Stimulated activated CD8-positive, alpha-beta memory T cell treated with anti-CD3 and anti-CD28 coated beads, Interleukin-7, amount 100 ng/mL, for 24 hours (primary cell): ENCODE measurements at regions not wholly inside any gene's neighbourhood (a gene's known extent, or its start where the extent isn't known, plus 50 kb on each side); places are given as distances from the start of the nearest gene placed in this dataset.

ENCODE experiments used
- DNase-seq: peaks from one replicate; pipeline ENCODE4 v3.0.0-alpha.2; 2020; ENCODE audit warnings: low read depth

GRCh38 chr17:77905766-77906165 lies 52.7 kb upstream of the TNRC6C start:
- DNase-seq = no peak

DNA sequence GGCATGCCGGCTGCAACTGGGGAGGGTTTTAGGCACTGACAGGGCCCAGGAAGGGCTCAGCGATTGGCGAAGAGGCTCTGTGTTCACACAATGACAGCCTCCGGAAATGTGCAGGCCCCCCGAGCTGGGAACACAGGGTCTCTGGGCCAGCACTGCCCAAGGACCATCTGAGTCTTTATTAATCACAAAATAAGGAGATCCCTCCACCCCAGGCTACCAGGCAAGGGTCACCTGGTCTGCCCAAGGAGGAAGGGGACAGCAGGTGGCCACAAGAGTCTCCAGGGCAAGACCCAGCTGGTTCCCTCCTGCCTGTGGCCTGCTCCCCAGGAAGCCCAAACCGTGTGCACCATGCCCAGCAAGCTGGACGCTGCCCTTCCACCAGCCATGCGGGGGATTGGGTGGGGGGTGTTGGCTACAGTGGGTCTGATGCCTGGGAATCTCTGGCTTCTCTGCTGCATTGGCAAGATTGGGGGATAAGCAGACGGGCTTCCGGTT lies 52.1 kb upstream of the TNRC6C start:
- DNase-seq = no peak

- DNase-seq = no peak
These were observed 50.7 kb upstream of the TNRC6C start for GRCh38 chr17:77907497-77908461.

- DNase-seq = no peak
These were observed 50.0 kb upstream of the TNRC6C start for GRCh38 chr17:77908501-77908900.
